GM12878 (cell line): ENCODE measurements at regions not wholly inside any gene's neighbourhood (a gene's known extent, or its start where the extent isn't known, plus 50 kb on each side); places are given as distances from the start of the nearest gene placed in this dataset.

Source experiments
- ATAC-seq: fragments of 200-7000 bp; cut with Tn5 transposase; 3 replicates; pipeline ENCODE4 v1.9.1; 2020; ENCODE audit warnings: mild to moderate bottlenecking, moderate library complexity
- BruUV-seq: library from RNA; stranded (reverse); fragments of 400-500 nt; replicated peaks from 2 replicates; lab custom pipeline; 2021; lab: Mats Ljungman, UMichigan
- CTCF ChIA-PET: fragments of 300-600 bp; sonication (Branson Sonifier 250); formaldehyde crosslinking; extraction: SDS; loops from one replicate; lab custom pipeline; 2021; ENCODE audit warnings: inconsistent platforms; lab: Yijun Ruan, JAX
- POLR2A ChIA-PET: fragments of 350-600 bp; formaldehyde crosslinking; extraction: SDS; loops from one replicate; lab custom pipeline; 2021; ENCODE audit warnings: inconsistent platforms; lab: Charles Lee
- RAD21 ChIA-PET: fragments of 300-600 bp; sonication (Branson Sonifier 250); formaldehyde crosslinking; loops from one replicate; lab custom pipeline; 2023; ENCODE audit warnings: antibody characterized with exemption; ENCODE audit not compliant: unreplicated experiment; lab: Charles Lee
- SMC1A ChIA-PET: fragments of 300-600 bp; sonication (Branson Sonifier 250); formaldehyde crosslinking; loops from one replicate; lab custom pipeline; 2023; ENCODE audit not compliant: unreplicated experiment, uncharacterized antibody; lab: Charles Lee
- DNase-seq: peaks from one replicate; pipeline ENCODE4 v3.0.0-alpha.2; 2011; ENCODE audit warnings: low read depth, low spot score
- FAIRE-seq: peaks from 3 replicates; lab custom pipeline; 2011; peaks lifted over from hg19 to GRCh38; lab: Jason Lieb, UNC
- H2AFZ ChIP-seq: 2 replicates; pipeline ENCODE4 v1.6.0; 2011; ENCODE audit warnings: low read depth, low read length, control low read depth; ENCODE audit not compliant: control insufficient read depth
- H3K27ac ChIP-seq: 2 replicates; pipeline ENCODE4 v1.5.1; 2011; ENCODE audit warnings: control low read depth; ENCODE audit not compliant: control insufficient read depth, insufficient read depth
- H3K27me3 ChIP-seq, 2 experiments: replicated peaks in 1 of 2; 2 replicates each; pipeline versions ENCODE4 v1.6.0 to v1.6.1; 2011; ENCODE audit warnings: low read length in 1 of 2; ENCODE audit not compliant: control insufficient read depth in 2 of 2, insufficient read depth in 2 of 2
- H3K36me3 ChIP-seq, 2 experiments: 2 replicates each; pipeline ENCODE4 v1.5.1; 2011; ENCODE audit warnings: low read length in 1 of 2; ENCODE audit not compliant: control insufficient read depth in 2 of 2, insufficient read depth in 2 of 2
- H3K4me1 ChIP-seq: 2 replicates; pipeline ENCODE4 v1.6.1; 2011; ENCODE audit warnings: mild to moderate bottlenecking, low read length, moderate library complexity, mixed read lengths; ENCODE audit not compliant: control insufficient read depth, insufficient read depth
- H3K4me2 ChIP-seq: 2 replicates; pipeline ENCODE4 v1.6.0; 2011; ENCODE audit warnings: control low read depth; ENCODE audit not compliant: control insufficient read depth, insufficient read depth
- H3K4me3 ChIP-seq: fragments of 200-600 bp; sonication (generic); 2 replicates; pipeline ENCODE4 v1.5.1; 2016
- H3K79me2 ChIP-seq: 2 replicates; pipeline ENCODE4 v1.6.0; 2011; ENCODE audit warnings: low read length; ENCODE audit not compliant: control insufficient read depth, insufficient read depth
- H3K9ac ChIP-seq: 2 replicates; pipeline ENCODE4 v1.8.0; 2011; ENCODE audit warnings: low read length, control low read depth, mixed read lengths; ENCODE audit not compliant: control insufficient read depth, insufficient read depth
- H3K9me3 ChIP-seq: replicated peaks from 3 replicates; pipeline ENCODE4 v1.5.1; 2011; ENCODE audit warnings: mild to moderate bottlenecking, low read length; ENCODE audit not compliant: control insufficient read depth, insufficient read depth
- H4K20me1 ChIP-seq: 2 replicates; pipeline ENCODE4 v1.6.0; 2011; ENCODE audit not compliant: control insufficient read depth, insufficient read depth
- CBFB ChIP-seq: IDR thresholded peaks from 2 replicates; pipeline ENCODE4 v1.6.1; 2016; ENCODE audit warnings: antibody characterized with exemption, low read depth
- CBX3 ChIP-seq: fragments of 200-600 bp; sonication (generic); IDR thresholded peaks from 2 replicates; pipeline ENCODE4 v1.6.1; 2016; ENCODE audit warnings: low read depth, borderline replicate concordance
- GABPA ChIP-seq: IDR thresholded peaks from 2 replicates; pipeline ENCODE4 v1.6.1; 2014; ENCODE audit warnings: antibody characterized with exemption, low read depth, mild to moderate bottlenecking, inconsistent platforms
- HDGF ChIP-seq: fragments of 450-650 bp; IDR thresholded peaks from 2 replicates; pipeline ENCODE4 v1.6.1; 2016; ENCODE audit warnings: antibody characterized with exemption
- NR2C1 ChIP-seq: fragments of 450-650 bp; IDR thresholded peaks from 2 replicates; pipeline ENCODE4 v1.6.1; 2017; ENCODE audit warnings: antibody characterized with exemption, mild to moderate bottlenecking, moderate library complexity
- POLR2A ChIP-seq: IDR thresholded peaks from 2 replicates; pipeline ENCODE4 v1.6.1; 2011; ENCODE audit warnings: low read depth, mild to moderate bottlenecking, low read length
- POU2F2 ChIP-seq: IDR thresholded peaks from 3 replicates; pipeline ENCODE4 v1.6.1; 2011; ENCODE audit warnings: low read depth, mild to moderate bottlenecking, low read length, borderline replicate concordance
- RCOR1 ChIP-seq: conservative IDR thresholded peaks from 2 replicates; pipeline ENCODE4 v1.6.1; 2012; ENCODE audit warnings: low read depth, low read length, improper control_type of control experiment
- RUNX3 ChIP-seq: IDR thresholded peaks from 2 replicates; pipeline ENCODE4 v1.6.1; 2012; ENCODE audit warnings: low read length, inconsistent platforms
- SIX5 ChIP-seq: IDR thresholded peaks from 2 replicates; pipeline ENCODE4 v1.6.1; 2011; ENCODE audit warnings: mild to moderate bottlenecking, low read depth, low read length, moderate library complexity; ENCODE audit not compliant: severe bottlenecking
- TCF3 ChIP-seq: IDR thresholded peaks from 2 replicates; pipeline ENCODE4 v1.6.1; 2012; ENCODE audit warnings: low read depth, mild to moderate bottlenecking, low read length, borderline replicate concordance; ENCODE audit not compliant: insufficient read depth
- WGBS: methylation state at CpG from one replicate; pipeline ENCODE4 v1.1.6; 2016; ENCODE audit warnings: low lambda C conversion rate; ENCODE audit not compliant: insufficient replicate concordance, insufficient coverage; ENCODE audit errors: missing lambda C conversion rate; 5-methylcytosine and 5-hydroxymethylcytosine counted together
- in situ Hi-C: fragments of 300-500 bp; cut with MboI; formaldehyde crosslinking; loops from 9 replicates; pipeline ENCODE4 v1.14.3; 2018; ENCODE audit warnings: mixed read lengths
- intact Hi-C: fragments of 100-400 bp; cut with micrococcal nuclease; formaldehyde crosslinking; loops from one replicate; pipeline ENCODE4 v1.14.2; 2022; ENCODE audit not compliant: unreplicated experiment
- TF ChIP-seq, protein P1 (sequence below): IDR thresholded peaks from 2 replicates; pipeline ENCODE4 v1.6.1; 2011; ENCODE audit warnings: low read depth, low read length, improper control_type of control experiment, borderline replicate concordance
- TF ChIP-seq, protein P2 (sequence below): IDR thresholded peaks from 2 replicates; pipeline ENCODE4 v1.6.1; 2012; ENCODE audit warnings: low read depth, low read length, improper control_type of control experiment

GRCh38 chr4:66202870-66203269 is 532.6 kb upstream of the EPHA5 start:
- WGBS, result 27% methylated on average over 4 of the region's 4 CpGs
- ATAC-seq, result no peak
- no peak for TF ChIP-seq HDGF
- TF ChIP-seq CBFB, result no peak
- TF ChIP-seq SIX5, result no peak
- TF ChIP-seq RCOR1, result no peak
- no peak for TF ChIP-seq GABPA
- TF ChIP-seq, protein P1, sequence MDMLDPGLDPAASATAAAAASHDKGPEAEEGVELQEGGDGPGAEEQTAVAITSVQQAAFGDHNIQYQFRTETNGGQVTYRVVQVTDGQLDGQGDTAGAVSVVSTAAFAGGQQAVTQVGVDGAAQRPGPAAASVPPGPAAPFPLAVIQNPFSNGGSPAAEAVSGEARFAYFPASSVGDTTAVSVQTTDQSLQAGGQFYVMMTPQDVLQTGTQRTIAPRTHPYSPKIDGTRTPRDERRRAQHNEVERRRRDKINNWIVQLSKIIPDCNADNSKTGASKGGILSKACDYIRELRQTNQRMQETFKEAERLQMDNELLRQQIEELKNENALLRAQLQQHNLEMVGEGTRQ, result no peak
- TF ChIP-seq NR2C1, result no peak
- TF ChIP-seq POU2F2, result no peak
- TF ChIP-seq CBX3, result no peak
- TF ChIP-seq POLR2A, result no peak
- TF ChIP-seq, protein P2, sequence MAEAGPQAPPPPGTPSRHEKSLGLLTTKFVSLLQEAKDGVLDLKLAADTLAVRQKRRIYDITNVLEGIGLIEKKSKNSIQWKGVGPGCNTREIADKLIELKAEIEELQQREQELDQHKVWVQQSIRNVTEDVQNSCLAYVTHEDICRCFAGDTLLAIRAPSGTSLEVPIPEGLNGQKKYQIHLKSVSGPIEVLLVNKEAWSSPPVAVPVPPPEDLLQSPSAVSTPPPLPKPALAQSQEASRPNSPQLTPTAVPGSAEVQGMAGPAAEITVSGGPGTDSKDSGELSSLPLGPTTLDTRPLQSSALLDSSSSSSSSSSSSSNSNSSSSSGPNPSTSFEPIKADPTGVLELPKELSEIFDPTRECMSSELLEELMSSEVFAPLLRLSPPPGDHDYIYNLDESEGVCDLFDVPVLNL, result no peak
- TF ChIP-seq RUNX3, result no peak
- TF ChIP-seq TCF3, result no peak
- TF ChIP-seq, all 136 proteins: peak for 0
- Histone ChIP-seq H3K4me2 (no peak overlapping the region), H3K27ac (no peak overlapping the region), H3K4me1 (no peaks in the 10 kb centered on the region), H3K4me3 (no peak overlapping the region), H3K79me2 (no peaks in the 10 kb centered on the region), H4K20me1 (no peaks in the 10 kb centered on the region), H2AFZ (no peak overlapping the region), H3K36me3 (no peaks in the 10 kb centered on the region), H3K9ac (no peak overlapping the region), H3K9me3 (no peaks in the 10 kb centered on the region), H3K27me3 (no peaks in the 10 kb centered on the region)
- ChIA-PET CTCF (no interaction called here), POLR2A (no interaction called here), RAD21 (no interaction called here), SMC1A (no interaction called here)
- DNase-seq (no peak), FAIRE-seq (no peak)
- in situ Hi-C loops (no loop called here), intact Hi-C loops (no loop called here)
- no TSS peak for BruUV-seq
